Activated T-cell treated with anti-CD3 and anti-CD28 coated beads, Interleukin-2, amount 50 U/mL, for 24 hours (primary cell): ENCODE measurements at regions not wholly inside any gene's neighbourhood (a gene's known extent, or its start where the extent isn't known, plus 50 kb on each side); places are given as distances from the start of the nearest gene placed in this dataset.

Experiments
- DNase-seq: peaks from one replicate; pipeline ENCODE4 v3.0.0-alpha.2; 2020
- H3K27ac Mint-ChIP-seq: 2 replicates; pipeline ENCODE4 v1.8.0; 2020; ENCODE audit warnings: mild to moderate bottlenecking, mixed read lengths
- H3K27me3 Mint-ChIP-seq: 2 replicates; pipeline ENCODE4 v1.8.0; 2020; ENCODE audit warnings: mixed read lengths
- H3K36me3 Mint-ChIP-seq: 2 replicates; pipeline ENCODE4 v1.8.0; 2020; ENCODE audit warnings: low read depth, mixed read lengths
- H3K4me1 Mint-ChIP-seq: 2 replicates; pipeline ENCODE4 v1.8.0; 2020; ENCODE audit warnings: low read depth, mixed read lengths
- H3K4me3 Mint-ChIP-seq: 2 replicates; pipeline ENCODE4 v1.8.0; 2020; ENCODE audit warnings: mild to moderate bottlenecking, moderate library complexity, mixed read lengths
- H3K9me3 Mint-ChIP-seq: 2 replicates; pipeline ENCODE4 v1.8.0; 2020; ENCODE audit warnings: mixed read lengths

DNA sequence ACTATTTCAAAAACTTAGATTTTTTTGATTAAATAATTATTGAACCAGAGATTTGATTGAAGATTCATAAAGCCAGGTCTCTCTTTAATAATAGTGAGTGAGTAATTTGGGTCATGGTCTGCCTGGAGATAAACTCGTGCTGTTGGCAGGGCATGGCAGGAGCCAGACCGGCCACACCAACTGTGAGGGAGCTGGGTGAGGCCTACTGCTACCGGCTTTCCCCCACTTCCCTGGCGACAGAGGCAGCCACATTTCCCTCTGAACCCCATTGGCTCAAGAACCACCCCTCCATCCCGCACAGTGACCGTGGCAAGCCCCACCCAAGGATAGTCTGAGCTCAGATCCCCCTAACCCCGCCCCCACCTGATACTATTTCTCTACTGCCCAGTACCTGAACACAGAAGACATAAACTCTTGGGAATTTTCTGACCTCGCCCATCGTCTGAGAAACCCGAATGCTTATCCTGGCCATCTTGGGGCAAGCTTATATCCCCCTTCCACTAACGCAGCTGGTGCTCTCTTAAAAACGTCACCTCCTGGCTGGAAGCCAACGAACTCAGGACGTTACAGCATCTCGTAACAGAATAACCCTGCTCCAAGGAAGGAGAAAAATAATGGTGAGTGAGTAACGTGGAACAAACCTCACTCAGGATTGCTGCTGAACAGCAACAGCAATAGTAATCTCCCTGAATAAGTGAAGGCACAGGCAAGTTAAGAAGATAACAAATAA, 627.6 kb upstream of the PCDH9 start:
- no peak for DNase-seq
- Mint-ChIP-seq H3K36me3 (no peaks in the 10 kb centered on the region), H3K4me3 (no peak overlapping the region), H3K27me3 (no peaks in the 10 kb centered on the region), H3K4me1 (no peaks in the 10 kb centered on the region), H3K9me3 (peaks cover 19% of the 10 kb centered on the region), H3K27ac (no peak overlapping the region)

DNA sequence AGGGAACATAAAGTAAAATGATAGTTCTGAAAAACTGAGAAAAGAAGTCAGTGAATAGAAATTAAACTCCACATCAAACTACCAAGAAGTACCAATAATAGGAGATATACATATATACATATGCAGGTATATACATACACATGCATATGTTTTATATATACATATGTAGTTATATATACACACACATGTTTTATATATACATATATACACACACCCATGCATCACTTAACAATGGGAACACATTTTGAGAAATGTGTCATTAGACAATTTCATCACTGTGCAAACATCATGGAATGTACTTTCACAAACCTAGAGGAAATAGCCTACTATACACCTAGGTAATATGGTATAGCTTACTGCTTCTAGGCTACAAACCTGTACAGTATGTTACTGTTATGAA, 626.8 kb upstream of the PCDH9 start:
- Mint-ChIP-seq H3K4me3 (no peak overlapping the region), H3K27me3 (no peaks in the 10 kb centered on the region), H3K4me1 (no peaks in the 10 kb centered on the region), H3K27ac (no peak overlapping the region), H3K36me3 (no peaks in the 10 kb centered on the region), H3K9me3 (peaks cover 16% of the 10 kb centered on the region)
- DNase-seq: no peak

DNA sequence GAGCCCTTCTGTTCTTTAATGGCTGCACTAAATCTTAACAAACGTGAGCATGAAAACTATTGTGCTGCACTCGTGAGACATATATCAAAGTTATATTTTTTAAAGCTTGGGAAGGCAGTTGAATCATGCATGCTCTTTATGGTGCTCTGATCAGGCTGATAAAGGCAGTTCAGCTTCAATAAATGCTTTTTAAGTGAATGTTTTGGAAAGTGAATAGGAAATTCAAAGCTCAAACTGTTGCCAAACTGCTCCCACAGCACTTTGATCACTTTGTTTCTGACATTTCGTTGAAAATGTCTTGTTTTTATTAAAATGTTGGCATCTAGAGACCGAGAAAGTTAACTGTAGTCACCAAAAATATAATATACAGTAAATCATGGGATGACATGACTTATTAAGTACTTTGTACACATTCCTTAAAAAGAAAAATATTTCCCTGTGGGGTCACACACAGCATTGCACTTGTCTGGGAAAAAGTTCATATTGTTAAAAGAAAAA, 625.7 kb upstream of the PCDH9 start:
- peaks cover 13% of the 10 kb centered on the region for H3K9me3 Mint-ChIP-seq
- H3K27me3 Mint-ChIP-seq: no peaks in the 10 kb centered on the region
- H3K27ac Mint-ChIP-seq: no peak overlapping the region
- H3K4me1 Mint-ChIP-seq: no peaks in the 10 kb centered on the region
- DNase-seq: no peak
- no peak overlapping the region for H3K4me3 Mint-ChIP-seq
- no peaks in the 10 kb centered on the region for H3K36me3 Mint-ChIP-seq

DNA sequence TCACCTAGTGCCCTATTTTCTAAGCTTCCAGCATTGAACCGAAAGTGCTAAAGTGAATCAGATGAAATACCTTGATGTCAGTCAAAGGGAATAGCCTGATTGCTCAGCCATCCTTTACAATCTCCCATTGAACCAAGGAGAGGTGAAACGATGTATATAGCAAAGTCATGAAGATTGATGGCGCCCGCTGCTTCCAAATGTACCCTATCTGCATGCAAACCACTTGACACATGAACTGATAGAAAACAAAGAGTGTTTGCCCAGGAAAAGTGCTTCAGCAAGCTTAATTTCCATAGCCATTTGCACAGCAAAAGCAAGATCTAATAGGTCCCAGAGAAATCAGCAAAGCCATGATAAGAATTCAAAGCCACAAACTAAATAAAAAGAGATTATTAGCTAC, 624.9 kb upstream of the PCDH9 start:
- no peaks in the 10 kb centered on the region for H3K36me3 Mint-ChIP-seq
- no peak for DNase-seq
- no peak overlapping the region for H3K27ac Mint-ChIP-seq
- no peaks in the 10 kb centered on the region for H3K4me1 Mint-ChIP-seq
- no peaks in the 10 kb centered on the region for H3K27me3 Mint-ChIP-seq
- H3K9me3 Mint-ChIP-seq: peaks cover 15% of the 10 kb centered on the region
- no peak overlapping the region for H3K4me3 Mint-ChIP-seq

DNA sequence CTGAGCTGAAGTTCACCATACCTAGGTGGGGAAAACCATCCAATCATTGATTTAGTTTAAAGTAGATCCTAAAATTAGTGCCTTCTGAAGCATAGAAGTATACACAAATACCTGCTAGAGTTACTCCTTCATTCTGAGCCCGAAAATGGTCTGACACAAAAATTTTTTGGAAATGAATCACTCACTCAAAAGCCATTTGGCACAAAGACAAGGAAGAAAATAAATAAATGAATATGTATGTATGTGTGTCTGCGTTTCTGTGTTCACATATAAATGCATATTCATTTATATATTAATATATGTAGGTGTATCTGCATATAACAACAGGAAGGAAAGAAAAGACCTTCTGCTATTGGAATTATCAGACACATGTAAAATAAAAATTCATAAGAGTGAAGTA, 614.4 kb upstream of the PCDH9 start:
- Mint-ChIP-seq H3K4me1 (no peaks in the 10 kb centered on the region), H3K27ac (no peak overlapping the region)

GRCh38 chr13:67841071-67841470, 610.9 kb upstream of the PCDH9 start:
- DNase-seq: no peak
- no peak overlapping the region for H3K27ac Mint-ChIP-seq
- peaks cover 23% of the 10 kb centered on the region for H3K9me3 Mint-ChIP-seq
- no peaks in the 10 kb centered on the region for H3K27me3 Mint-ChIP-seq
- H3K4me1 Mint-ChIP-seq: no peaks in the 10 kb centered on the region
- H3K36me3 Mint-ChIP-seq: no peaks in the 10 kb centered on the region
- H3K4me3 Mint-ChIP-seq: no peak overlapping the region

More for the DNA sequence above, 614.4 kb upstream of the PCDH9 start:
- peaks cover 13% of the 10 kb centered on the region for H3K9me3 Mint-ChIP-seq
- H3K4me3 Mint-ChIP-seq: no peak overlapping the region
- no peaks in the 10 kb centered on the region for H3K36me3 Mint-ChIP-seq
- no peaks in the 10 kb centered on the region for H3K27me3 Mint-ChIP-seq
- DNase-seq: no peak

DNA sequence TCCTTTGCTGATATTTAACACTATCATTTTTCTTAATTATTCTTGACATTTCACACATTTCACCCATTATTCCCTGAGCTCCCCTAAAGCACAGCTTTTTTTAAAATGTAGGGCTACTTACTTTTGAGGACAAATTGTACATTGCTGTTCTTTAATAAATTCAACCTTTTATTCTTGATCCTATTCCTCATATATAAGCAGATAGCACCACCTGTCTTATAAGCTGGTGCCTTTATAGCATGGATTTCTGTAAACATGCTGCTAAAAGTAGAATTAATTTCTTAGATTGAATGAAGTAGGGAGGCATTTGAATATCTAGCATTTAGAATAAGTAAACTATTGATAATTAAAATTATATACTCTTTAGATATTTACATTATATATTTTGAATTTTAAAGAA, 603.4 kb upstream of the PCDH9 start:
- no peaks in the 10 kb centered on the region for H3K27me3 Mint-ChIP-seq
- DNase-seq: no peak
- H3K9me3 Mint-ChIP-seq: peaks cover 18% of the 10 kb centered on the region
- H3K4me3 Mint-ChIP-seq: no peak overlapping the region
- H3K4me1 Mint-ChIP-seq: no peaks in the 10 kb centered on the region
- H3K27ac Mint-ChIP-seq: no peak overlapping the region
- no peaks in the 10 kb centered on the region for H3K36me3 Mint-ChIP-seq

- Mint-ChIP-seq H3K27me3 (no peaks in the 10 kb centered on the region), H3K27ac (no peak overlapping the region), H3K9me3 (peaks cover 29% of the 10 kb centered on the region), H3K36me3 (no peaks in the 10 kb centered on the region), H3K4me1 (no peaks in the 10 kb centered on the region), H3K4me3 (no peak overlapping the region)
- no peak for DNase-seq
Observed at GRCh38 chr13:67829641-67830040, 599.5 kb upstream of the PCDH9 start.

DNA sequence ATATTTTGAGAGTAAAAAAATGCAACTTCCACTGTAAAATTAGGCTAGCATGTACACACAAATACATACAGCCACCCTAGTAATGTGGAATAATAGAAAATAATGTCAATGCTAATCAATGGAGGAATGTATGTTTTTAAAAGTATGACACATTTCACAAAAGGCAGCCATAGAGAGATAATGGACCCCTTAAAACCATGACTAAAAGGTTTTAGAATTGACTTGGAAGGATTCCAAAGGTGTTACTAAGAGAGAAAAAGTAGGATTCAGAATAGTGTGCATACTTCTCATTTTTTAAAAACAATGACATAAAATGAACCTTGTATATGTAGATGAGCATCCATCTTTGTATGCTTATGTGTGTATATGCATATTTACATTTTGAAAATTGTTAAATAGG, 597.9 kb upstream of the PCDH9 start:
- H3K36me3 Mint-ChIP-seq: no peaks in the 10 kb centered on the region
- no peaks in the 10 kb centered on the region for H3K4me1 Mint-ChIP-seq
- no peak overlapping the region for H3K27ac Mint-ChIP-seq
- H3K27me3 Mint-ChIP-seq: no peaks in the 10 kb centered on the region
- H3K4me3 Mint-ChIP-seq: no peak overlapping the region
- DNase-seq: no peak
- peaks cover 31% of the 10 kb centered on the region for H3K9me3 Mint-ChIP-seq

GRCh38 chr13:67821606-67822005, 591.5 kb upstream of the PCDH9 start:
- DNase-seq: no peak
- Mint-ChIP-seq H3K4me1 (no peaks in the 10 kb centered on the region), H3K4me3 (no peak overlapping the region), H3K36me3 (no peaks in the 10 kb centered on the region), H3K27me3 (no peaks in the 10 kb centered on the region), H3K9me3 (peaks cover 7% of the 10 kb centered on the region), H3K27ac (no peak overlapping the region)

GRCh38 chr13:67806796-67807195, 576.7 kb upstream of the PCDH9 start:
- Mint-ChIP-seq H3K36me3 (no peaks in the 10 kb centered on the region), H3K4me3 (no peak overlapping the region), H3K27ac (no peak overlapping the region), H3K27me3 (no peaks in the 10 kb centered on the region), H3K4me1 (no peaks in the 10 kb centered on the region), H3K9me3 (peaks cover 13% of the 10 kb centered on the region)
- DNase-seq: no peak

- no peaks in the 10 kb centered on the region for H3K36me3 Mint-ChIP-seq
- H3K4me1 Mint-ChIP-seq: no peaks in the 10 kb centered on the region
- H3K27ac Mint-ChIP-seq: no peak overlapping the region
- no peak overlapping the region for H3K4me3 Mint-ChIP-seq
- H3K27me3 Mint-ChIP-seq: no peaks in the 10 kb centered on the region
- DNase-seq: no peak
- H3K9me3 Mint-ChIP-seq: peaks cover 10% of the 10 kb centered on the region
Observed at GRCh38 chr13:67803118-67803517, 573.0 kb upstream of the PCDH9 start.

- no peaks in the 10 kb centered on the region for H3K4me1 Mint-ChIP-seq
- H3K27me3 Mint-ChIP-seq: no peaks in the 10 kb centered on the region
- H3K27ac Mint-ChIP-seq: no peak overlapping the region
- H3K36me3 Mint-ChIP-seq: no peaks in the 10 kb centered on the region
- no peak overlapping the region for H3K4me3 Mint-ChIP-seq
- DNase-seq: no peak
- H3K9me3 Mint-ChIP-seq: peaks cover 8% of the 10 kb centered on the region
Observed at GRCh38 chr13:67792151-67792676, 562.1 kb upstream of the PCDH9 start.

DNA sequence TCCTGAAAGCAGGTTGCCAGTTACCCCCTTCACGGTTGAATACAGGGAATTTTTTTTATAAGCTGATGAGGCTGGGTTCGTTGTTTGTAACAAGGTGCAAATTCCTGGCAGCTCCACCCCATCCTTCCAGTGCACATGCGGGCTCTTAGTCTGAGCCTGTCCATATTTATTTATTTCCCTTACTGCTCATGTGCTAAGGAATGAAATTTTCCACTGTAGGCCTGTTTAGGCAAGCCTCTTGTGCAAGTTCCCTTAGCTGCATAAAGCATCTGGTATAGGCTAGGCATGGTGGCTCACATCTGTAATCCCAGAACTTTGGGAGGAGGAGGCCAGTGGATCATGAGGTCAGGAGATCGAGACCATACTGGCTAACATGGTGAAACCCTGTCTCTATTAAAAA, 560.9 kb upstream of the PCDH9 start:
- Mint-ChIP-seq H3K36me3 (no peaks in the 10 kb centered on the region), H3K9me3 (peaks cover 8% of the 10 kb centered on the region), H3K27me3 (no peaks in the 10 kb centered on the region), H3K4me1 (no peaks in the 10 kb centered on the region), H3K4me3 (no peak overlapping the region), H3K27ac (no peak overlapping the region)
- DNase-seq: no peak

DNA sequence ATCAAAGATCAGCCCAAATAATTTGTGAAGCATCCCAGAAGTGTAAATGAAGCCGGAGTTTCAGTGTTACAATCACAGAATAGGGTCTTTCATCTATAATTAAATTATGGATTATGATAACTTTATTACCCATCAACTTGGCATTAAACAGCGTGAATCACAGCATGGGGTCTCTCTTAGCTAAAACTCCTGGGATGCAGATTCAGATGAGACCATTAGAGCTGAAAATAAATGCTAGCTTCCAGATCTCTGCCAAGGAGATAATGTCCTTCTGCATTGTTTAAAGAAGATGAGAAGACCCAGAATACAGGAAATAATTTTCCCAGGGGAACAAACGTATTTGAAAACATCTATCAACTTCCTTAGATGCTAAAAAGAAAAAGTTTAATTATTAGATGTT, 546.0 kb upstream of the PCDH9 start:
- H3K27ac Mint-ChIP-seq: no peak overlapping the region
- no peaks in the 10 kb centered on the region for H3K27me3 Mint-ChIP-seq
- no peak overlapping the region for H3K4me3 Mint-ChIP-seq
- peaks cover 15% of the 10 kb centered on the region for H3K9me3 Mint-ChIP-seq
- no peaks in the 10 kb centered on the region for H3K36me3 Mint-ChIP-seq
- H3K4me1 Mint-ChIP-seq: no peaks in the 10 kb centered on the region
- DNase-seq: no peak
